ENCODE measurements at regions not wholly inside any gene's neighbourhood (a gene's known extent, or its start where the extent isn't known, plus 50 kb on each side); places are given as distances from the start of the nearest gene placed in this dataset.

DNA sequence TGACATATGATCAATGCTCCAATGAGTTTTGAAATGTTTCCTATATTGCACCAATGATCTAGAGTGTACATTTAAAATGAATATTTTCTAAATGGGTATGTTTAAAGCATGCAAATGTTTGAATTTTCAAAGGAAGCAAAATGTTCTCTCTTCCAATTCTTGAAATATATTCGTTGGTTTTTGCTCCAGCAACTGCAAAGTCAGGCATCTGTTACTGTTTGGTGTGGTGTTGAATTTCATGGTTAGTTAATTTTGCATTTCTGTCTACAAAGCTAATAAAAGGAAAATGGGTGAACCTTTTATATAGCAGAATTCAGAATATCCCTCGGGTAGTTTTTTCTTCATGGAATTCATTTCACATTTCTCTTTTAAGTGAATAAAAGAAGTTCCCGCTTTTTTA is 1018.3 kb downstream of the GRIK2 start:
- Histone ChIP-seq H3K27ac (ENCODE audit: insufficient read depth, low read depth, low read length, poor library complexity, severe bottlenecking) (no peak overlapping the region), H3K4me1 (ENCODE audit: control insufficient read depth, insufficient read depth, low read length) (no peaks in the 10 kb centered on the region), H3K36me3 (ENCODE audit: control insufficient read depth, insufficient read depth, low read length) (no peaks in the 10 kb centered on the region), H3K9me3 (ENCODE audit: control insufficient read depth, low read length) (no peaks in the 10 kb centered on the region), H3K27me3 (ENCODE audit: control insufficient read depth, insufficient read depth, low read length, poor library complexity, severe bottlenecking) (no peaks in the 10 kb centered on the region), H3K4me3 (ENCODE audit: insufficient read depth, low read depth, low read length) (no peak overlapping the region)
- 90 to 92% methylated on average over 1 to 3 of the region's 3 CpGs for whole genome bisulfite sequencing, 2 experiments

- Histone ChIP-seq H3K4me1 (ENCODE audit: control insufficient read depth, insufficient read depth, low read length) (no peaks in the 10 kb centered on the region), H3K36me3 (ENCODE audit: control insufficient read depth, insufficient read depth, low read length) (no peaks in the 10 kb centered on the region), H3K4me3 (ENCODE audit: insufficient read depth, low read depth, low read length) (no peak overlapping the region), H3K27ac (ENCODE audit: insufficient read depth, low read depth, low read length, poor library complexity, severe bottlenecking) (no peak overlapping the region), H3K9me3 (ENCODE audit: control insufficient read depth, low read length) (no peaks in the 10 kb centered on the region), H3K27me3 (ENCODE audit: control insufficient read depth, insufficient read depth, low read length, poor library complexity, severe bottlenecking) (no peaks in the 10 kb centered on the region)
- 75 to 80% methylated on average over 3 of the region's 4 CpGs for WGBS, 2 experiments
These were observed 1014.6 kb downstream of the GRIK2 start for GRCh38 chr6:102407886-102408741.

- WGBS, 2 experiments: no CpG with 5 or more reads among the region's 1 CpG
- Histone ChIP-seq H3K27ac (ENCODE audit: insufficient read depth, low read depth, low read length, poor library complexity, severe bottlenecking) (no peak overlapping the region), H3K27me3 (ENCODE audit: control insufficient read depth, insufficient read depth, low read length, poor library complexity, severe bottlenecking) (no peaks in the 10 kb centered on the region), H3K9me3 (ENCODE audit: control insufficient read depth, low read length) (no peaks in the 10 kb centered on the region), H3K36me3 (ENCODE audit: control insufficient read depth, insufficient read depth, low read length) (no peaks in the 10 kb centered on the region), H3K4me3 (ENCODE audit: insufficient read depth, low read depth, low read length) (no peak overlapping the region), H3K4me1 (ENCODE audit: control insufficient read depth, insufficient read depth, low read length) (no peaks in the 10 kb centered on the region)
These were observed 1012.4 kb downstream of the GRIK2 start for GRCh38 chr6:102405860-102406259.

DNA sequence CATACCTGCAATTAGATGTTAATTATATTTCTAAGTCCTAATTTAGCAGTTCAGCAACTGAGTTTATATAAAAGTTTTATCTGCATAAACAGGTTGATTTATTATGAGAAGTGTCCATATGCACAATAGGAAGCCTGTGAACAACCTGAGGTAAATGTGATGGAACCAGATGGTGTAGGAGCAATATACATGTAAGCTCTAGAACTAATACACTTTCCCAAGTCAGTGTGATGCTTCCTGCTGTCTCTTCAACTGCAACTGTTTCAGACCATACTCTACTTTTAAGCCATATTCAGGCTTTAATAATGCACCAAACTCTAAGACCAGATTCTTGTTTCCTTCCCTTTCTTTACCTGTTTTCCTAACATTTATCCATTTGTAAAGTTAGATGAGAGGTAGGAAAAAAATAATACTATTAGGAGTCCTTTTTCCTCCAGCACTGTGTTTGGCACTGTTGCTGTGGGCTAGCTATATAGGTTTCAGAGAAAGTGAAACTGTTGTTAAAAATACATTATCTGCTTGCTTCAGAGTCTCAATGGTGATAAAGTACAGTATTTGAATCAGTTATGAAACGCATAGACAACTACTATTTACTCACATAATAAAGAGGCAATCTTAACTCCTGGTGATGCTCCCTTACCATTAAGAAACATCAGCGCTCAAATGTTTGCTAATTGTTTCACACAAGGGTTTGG is 1009.3 kb downstream of the GRIK2 start:
- no peak overlapping the region for H3K27ac ChIP-seq (ENCODE audit: insufficient read depth, low read depth, low read length, poor library complexity, severe bottlenecking)
- H3K4me3 ChIP-seq (ENCODE audit: insufficient read depth, low read depth, low read length): no peak overlapping the region
- no peaks in the 10 kb centered on the region for H3K4me1 ChIP-seq (ENCODE audit: control insufficient read depth, insufficient read depth, low read length)
- H3K9me3 ChIP-seq (ENCODE audit: control insufficient read depth, low read length): no peaks in the 10 kb centered on the region
- H3K36me3 ChIP-seq (ENCODE audit: control insufficient read depth, insufficient read depth, low read length): no peaks in the 10 kb centered on the region
- 91 to 94% methylated on average over 2 of the region's 2 CpGs for WGBS, 2 experiments
- H3K27me3 ChIP-seq (ENCODE audit: control insufficient read depth, insufficient read depth, low read length, poor library complexity, severe bottlenecking): no peaks in the 10 kb centered on the region

DNA sequence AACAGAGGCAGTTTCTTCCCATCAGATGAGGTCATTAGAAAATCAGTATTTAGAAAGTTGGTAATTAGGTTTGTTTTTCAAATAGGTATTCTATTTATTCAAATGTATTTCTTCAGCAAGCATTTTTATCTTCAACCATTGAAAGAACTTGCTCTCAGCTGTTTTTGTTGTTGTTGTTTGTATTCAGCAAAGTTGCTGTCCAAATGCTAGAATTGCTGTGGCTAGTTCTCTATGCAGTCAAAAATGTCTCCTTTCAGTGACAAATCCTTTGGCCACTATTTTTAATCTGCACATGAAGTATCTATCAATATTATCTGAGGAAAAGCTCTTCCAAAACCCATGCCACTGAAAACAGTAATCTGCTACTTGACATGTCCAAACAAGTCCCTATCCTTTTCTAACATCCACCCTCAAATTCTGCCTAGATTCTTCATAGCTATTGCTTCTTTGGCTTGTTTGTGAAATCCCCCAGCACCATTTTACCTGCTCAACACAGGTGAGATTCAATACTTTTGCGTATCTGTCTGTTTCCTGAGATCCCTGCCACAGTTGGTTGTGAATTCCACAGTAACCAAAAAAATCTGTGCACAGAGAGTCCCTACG is 1005.4 kb downstream of the GRIK2 start:
- no peaks in the 10 kb centered on the region for H3K27me3 ChIP-seq (ENCODE audit: control insufficient read depth, insufficient read depth, low read length, poor library complexity, severe bottlenecking)
- no peaks in the 10 kb centered on the region for H3K4me1 ChIP-seq (ENCODE audit: control insufficient read depth, insufficient read depth, low read length)
- H3K27ac ChIP-seq (ENCODE audit: insufficient read depth, low read depth, low read length, poor library complexity, severe bottlenecking): no peak overlapping the region
- no peaks in the 10 kb centered on the region for H3K9me3 ChIP-seq (ENCODE audit: control insufficient read depth, low read length)
- no peaks in the 10 kb centered on the region for H3K36me3 ChIP-seq (ENCODE audit: control insufficient read depth, insufficient read depth, low read length)
- no peak overlapping the region for H3K4me3 ChIP-seq (ENCODE audit: insufficient read depth, low read depth, low read length)
- 88 to 91% methylated on average over 2 of the region's 2 CpGs for WGBS, 2 experiments

GRCh38 chr6:102390541-102390940 is 997.0 kb downstream of the GRIK2 start:
- no peak overlapping the region for H3K27ac ChIP-seq (ENCODE audit: insufficient read depth, low read depth, low read length, poor library complexity, severe bottlenecking)
- no peaks in the 10 kb centered on the region for H3K27me3 ChIP-seq (ENCODE audit: control insufficient read depth, insufficient read depth, low read length, poor library complexity, severe bottlenecking)
- WGBS, 2 experiments: 95 to 98% methylated on average over 6 of the region's 6 CpGs
- no peaks in the 10 kb centered on the region for H3K36me3 ChIP-seq (ENCODE audit: control insufficient read depth, insufficient read depth, low read length)
- no peaks in the 10 kb centered on the region for H3K9me3 ChIP-seq (ENCODE audit: control insufficient read depth, low read length)
- no peak overlapping the region for H3K4me3 ChIP-seq (ENCODE audit: insufficient read depth, low read depth, low read length)
- no peaks in the 10 kb centered on the region for H3K4me1 ChIP-seq (ENCODE audit: control insufficient read depth, insufficient read depth, low read length)

GRCh38 chr6:102389994-102390393 is 996.5 kb downstream of the GRIK2 start:
- Histone ChIP-seq H3K27ac (ENCODE audit: insufficient read depth, low read depth, low read length, poor library complexity, severe bottlenecking) (no peak overlapping the region), H3K36me3 (ENCODE audit: control insufficient read depth, insufficient read depth, low read length) (no peaks in the 10 kb centered on the region), H3K4me3 (ENCODE audit: insufficient read depth, low read depth, low read length) (no peak overlapping the region), H3K4me1 (ENCODE audit: control insufficient read depth, insufficient read depth, low read length) (no peaks in the 10 kb centered on the region), H3K27me3 (ENCODE audit: control insufficient read depth, insufficient read depth, low read length, poor library complexity, severe bottlenecking) (no peaks in the 10 kb centered on the region), H3K9me3 (ENCODE audit: control insufficient read depth, low read length) (no peaks in the 10 kb centered on the region)
- WGBS, 2 experiments: 93 to 94% methylated on average over 11 of the region's 11 CpGs

DNA sequence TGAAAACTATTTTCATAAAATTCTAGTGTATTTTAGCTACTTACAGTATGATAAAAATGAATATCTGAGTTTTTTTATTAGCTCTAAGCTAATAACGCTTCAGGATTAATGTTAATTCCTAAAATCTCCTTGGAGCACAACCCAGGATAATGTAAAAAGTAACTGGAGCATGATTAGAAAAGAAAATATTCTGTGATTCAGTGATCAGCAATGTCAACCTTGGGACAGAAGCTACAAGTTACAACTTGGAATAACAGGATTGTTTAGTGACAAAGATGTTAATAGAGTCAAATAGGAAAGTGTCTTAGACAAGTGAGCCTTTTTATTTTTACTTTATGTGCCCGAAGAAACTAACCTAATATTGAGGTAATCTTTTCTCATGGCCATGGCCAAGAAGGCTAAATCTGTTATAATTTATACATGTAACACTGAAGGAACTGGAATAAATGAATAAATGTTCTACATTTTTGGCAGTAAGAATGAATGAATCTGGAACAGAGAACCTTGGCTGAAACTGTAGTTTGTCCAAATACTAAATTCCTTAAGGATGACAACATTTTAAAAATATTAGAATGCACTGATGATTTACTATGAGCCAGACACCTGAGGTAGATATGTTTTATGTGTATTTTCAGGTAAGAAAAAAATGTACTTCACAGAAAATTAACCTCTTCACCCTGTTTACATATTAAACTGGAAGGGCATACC is 994.0 kb downstream of the GRIK2 start:
- no peak overlapping the region for H3K27ac ChIP-seq (ENCODE audit: insufficient read depth, low read depth, low read length, poor library complexity, severe bottlenecking)
- WGBS, 2 experiments: 80 to 97% methylated on average over 1 to 2 of the region's 2 CpGs
- no peaks in the 10 kb centered on the region for H3K9me3 ChIP-seq (ENCODE audit: control insufficient read depth, low read length)
- H3K27me3 ChIP-seq (ENCODE audit: control insufficient read depth, insufficient read depth, low read length, poor library complexity, severe bottlenecking): no peaks in the 10 kb centered on the region
- H3K4me3 ChIP-seq (ENCODE audit: insufficient read depth, low read depth, low read length): no peak overlapping the region
- no peaks in the 10 kb centered on the region for H3K4me1 ChIP-seq (ENCODE audit: control insufficient read depth, insufficient read depth, low read length)
- H3K36me3 ChIP-seq (ENCODE audit: control insufficient read depth, insufficient read depth, low read length): no peaks in the 10 kb centered on the region

GRCh38 chr6:102381203-102381602 is 987.7 kb downstream of the GRIK2 start:
- H3K4me3 ChIP-seq (ENCODE audit: insufficient read depth, low read depth, low read length): no peak overlapping the region
- H3K27ac ChIP-seq (ENCODE audit: insufficient read depth, low read depth, low read length, poor library complexity, severe bottlenecking): no peak overlapping the region

GRCh38 chr6:102356170-102356569 is 962.7 kb downstream of the GRIK2 start:
- 91% methylated on average over 8 of the region's 8 CpGs for WGBS, 2 experiments
- no peaks in the 10 kb centered on the region for H3K36me3 ChIP-seq (ENCODE audit: control insufficient read depth, insufficient read depth, low read length)
- no peaks in the 10 kb centered on the region for H3K4me1 ChIP-seq (ENCODE audit: control insufficient read depth, insufficient read depth, low read length)
- no peak overlapping the region for H3K27ac ChIP-seq (ENCODE audit: insufficient read depth, low read depth, low read length, poor library complexity, severe bottlenecking)
- no peak overlapping the region for H3K4me3 ChIP-seq (ENCODE audit: insufficient read depth, low read depth, low read length)
- no peaks in the 10 kb centered on the region for H3K9me3 ChIP-seq (ENCODE audit: control insufficient read depth, low read length)
- H3K27me3 ChIP-seq (ENCODE audit: control insufficient read depth, insufficient read depth, low read length, poor library complexity, severe bottlenecking): no peaks in the 10 kb centered on the region

More at GRCh38 chr6:102381203-102381602, 987.7 kb downstream of the GRIK2 start:
- no peaks in the 10 kb centered on the region for H3K9me3 ChIP-seq (ENCODE audit: control insufficient read depth, low read length)
- no peaks in the 10 kb centered on the region for H3K27me3 ChIP-seq (ENCODE audit: control insufficient read depth, insufficient read depth, low read length, poor library complexity, severe bottlenecking)
- no peaks in the 10 kb centered on the region for H3K36me3 ChIP-seq (ENCODE audit: control insufficient read depth, insufficient read depth, low read length)
- no peaks in the 10 kb centered on the region for H3K4me1 ChIP-seq (ENCODE audit: control insufficient read depth, insufficient read depth, low read length)
